AG10803 (cell line): ENCODE measurements at regions not wholly inside any gene's neighbourhood (a gene's known extent, or its start where the extent isn't known, plus 50 kb on each side); places are given as distances from the start of the nearest gene placed in this dataset.

ENCODE experiments used
- DNase-seq: peaks from one replicate; pipeline ENCODE4 v3.0.0; 2010; ENCODE audit warnings: low read depth
- H3K4me3 ChIP-seq: 2 replicates; pipeline ENCODE4 v1.5.1; 2011; ENCODE audit warnings: mild to moderate bottlenecking, low read length, control low read depth
- CTCF ChIP-seq: conservative IDR thresholded peaks from 2 replicates; pipeline ENCODE4 v1.5.1; 2011; ENCODE audit warnings: mild to moderate bottlenecking, low read length, control low read depth, inconsistent platforms

GRCh38 chr9:1440256-1440655 lies 390.1 kb downstream of the DMRT2 start:
- no peak for DNase-seq
- H3K4me3 ChIP-seq: no peak overlapping the region
- no peak for TF ChIP-seq CTCF

GRCh38 chr9:1442105-1442504 lies 391.9 kb downstream of the DMRT2 start:
- H3K4me3 ChIP-seq: no peak overlapping the region
- no peak for TF ChIP-seq CTCF
- no peak for DNase-seq

DNA sequence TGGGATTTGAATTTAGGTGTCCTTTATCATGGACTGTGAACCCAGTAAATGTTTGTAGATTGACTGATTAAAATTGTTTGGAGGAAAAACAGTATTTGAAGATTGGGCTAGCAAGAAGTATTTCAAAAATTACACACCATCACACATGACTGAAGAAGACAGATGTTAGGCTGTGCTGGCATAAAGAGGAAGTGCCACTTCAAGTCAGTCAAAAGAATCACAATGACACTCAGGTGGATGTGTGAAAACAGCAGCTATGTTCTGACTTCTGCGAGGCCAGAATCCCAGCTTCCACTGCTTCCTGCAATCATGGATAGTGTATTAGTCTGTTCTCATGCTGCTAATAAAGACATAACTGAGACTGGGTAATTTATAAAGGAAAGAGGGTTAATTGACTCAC lies 393.3 kb downstream of the DMRT2 start:
- no peak for DNase-seq
- no peak overlapping the region for H3K4me3 ChIP-seq
- no peak for TF ChIP-seq CTCF

GRCh38 chr9:1446671-1447070 lies 396.5 kb downstream of the DMRT2 start:
- DNase-seq: no peak
- no peak for TF ChIP-seq CTCF
- H3K4me3 ChIP-seq: no peak overlapping the region

GRCh38 chr9:1453636-1454035 lies 403.5 kb downstream of the DMRT2 start:
- H3K4me3 ChIP-seq: no peak overlapping the region
- no peak for DNase-seq
- no peak for TF ChIP-seq CTCF

DNA sequence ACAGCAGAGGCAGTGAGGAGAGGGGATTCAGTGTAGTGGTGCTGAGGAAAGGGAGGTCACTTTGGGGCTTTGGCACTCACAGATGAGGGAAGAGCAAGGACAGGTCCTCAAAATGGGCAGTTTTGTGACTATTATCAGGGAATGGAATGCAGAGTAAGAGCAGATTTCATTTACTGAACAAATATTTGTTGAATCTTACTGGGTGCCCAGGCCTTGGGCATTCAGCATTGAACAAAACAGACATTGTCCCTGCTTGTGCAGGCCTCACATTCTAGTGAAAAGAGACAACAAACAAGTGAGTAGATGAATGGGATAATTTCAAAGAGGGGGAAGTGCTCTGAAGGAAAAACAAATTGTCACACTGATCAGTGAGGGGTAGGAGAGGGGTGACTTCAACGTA lies 404.1 kb downstream of the DMRT2 start:
- no peak for TF ChIP-seq CTCF
- no peak for DNase-seq
- H3K4me3 ChIP-seq: no peak overlapping the region

GRCh38 chr9:1454616-1455347 lies 404.6 kb downstream of the DMRT2 start:
- no peak overlapping the region for H3K4me3 ChIP-seq
- peak; percentile 6 for DNase-seq
- no peak for TF ChIP-seq CTCF
